H1 (cell line): ENCODE measurements at regions not wholly inside any gene's neighbourhood (a gene's known extent, or its start where the extent isn't known, plus 50 kb on each side); places are given as distances from the start of the nearest gene placed in this dataset.

Experiments
- ASH2L ChIP-seq: fragments of 200-600, 300-600 bp; sonication (generic); IDR thresholded peaks from one replicate; pipeline ENCODE4 v1.7.1; 2017; ENCODE audit warnings: low read length
- BCL11A ChIP-seq, 2 experiments: IDR thresholded peaks; one replicate each; pipeline ENCODE4 v1.6.1; 2011; ENCODE audit warnings: low read depth in 2 of 2, low read length in 2 of 2, mild to moderate bottlenecking in 2 of 2
- CHD2 ChIP-seq: IDR thresholded peaks from 2 replicates; pipeline ENCODE4 v1.6.1; 2012; ENCODE audit warnings: low read length, improper control_type of control experiment
- CTBP2 ChIP-seq: IDR thresholded peaks from 2 replicates; pipeline ENCODE4 v1.7.0; 2011; ENCODE audit warnings: borderline replicate concordance, mild to moderate bottlenecking, moderate library complexity, mixed read lengths, low read length; ENCODE audit not compliant: insufficient read depth, insufficient read length
- EZH2 ChIP-seq: fragments of 200-600 bp; sonication (generic); IDR thresholded peaks from 2 replicates; pipeline ENCODE4 v1.7.1; 2012; ENCODE audit warnings: low read depth, mild to moderate bottlenecking, moderate library complexity, low read length, inconsistent platforms; ENCODE audit not compliant: severe bottlenecking
- GTF2F1 ChIP-seq: IDR thresholded peaks from 2 replicates; pipeline ENCODE4 v1.6.1; 2012; ENCODE audit warnings: low read depth, low read length, improper control_type of control experiment, borderline replicate concordance
- HDAC2 ChIP-seq, 2 experiments: fragments of 300-600 bp in 1 of 2; sonication (generic) in 1 of 2; IDR thresholded peaks; 2 replicates each; pipeline ENCODE4 v1.6.1; 2011 to 2012; ENCODE audit warnings: low read depth in 2 of 2, low read length in 2 of 2, mild to moderate bottlenecking in 2 of 2, moderate library complexity in 2 of 2, borderline replicate concordance in 1 of 2, inconsistent platforms in 1 of 2
- HDAC6 ChIP-seq: IDR thresholded peaks from one replicate; pipeline ENCODE4 v1.7.1; 2012; ENCODE audit warnings: low read depth, mild to moderate bottlenecking, inconsistent platforms, low read length, moderate library complexity
- JUND ChIP-seq: IDR thresholded peaks from 2 replicates; pipeline ENCODE4 v1.6.1; 2011; ENCODE audit warnings: mild to moderate bottlenecking, improper control_type of control experiment, low read length
- KDM1A ChIP-seq: fragments of 200-600, 300-600 bp; sonication (generic); IDR thresholded peaks from 2 replicates; pipeline ENCODE4 v1.7.1; 2016; ENCODE audit warnings: mild to moderate bottlenecking, low read length, borderline replicate concordance
- KDM5A ChIP-seq: fragments of 200-600 bp; IDR thresholded peaks from 2 replicates; pipeline ENCODE4 v1.7.1; 2012; ENCODE audit warnings: mild to moderate bottlenecking, low read length, inconsistent platforms, mixed read lengths
- POLR2AphosphoS5 ChIP-seq: IDR thresholded peaks from 2 replicates; pipeline ENCODE4 v1.6.1; 2011; ENCODE audit warnings: low read depth, low read length
- RAD21 ChIP-seq, 2 experiments: IDR thresholded peaks in 1 of 2; conservative IDR thresholded peaks in 1 of 2; 2 replicates each; pipeline ENCODE4 v1.6.1; 2011; ENCODE audit warnings: low read depth in 2 of 2, low read length in 2 of 2, improper control_type of control experiment in 1 of 2, inconsistent platforms in 1 of 2, mild to moderate bottlenecking in 1 of 2, moderate library complexity in 1 of 2
- RXRA ChIP-seq: IDR thresholded peaks from 2 replicates; pipeline ENCODE4 v1.6.1; 2011; ENCODE audit warnings: low read depth, mild to moderate bottlenecking, low read length, moderate library complexity; ENCODE audit not compliant: insufficient read depth
- SAP30 ChIP-seq: fragments of 300-600 bp; sonication (generic); IDR thresholded peaks from 2 replicates; pipeline ENCODE4 v1.7.1; 2012; ENCODE audit warnings: low read length, moderate library complexity, mild to moderate bottlenecking, inconsistent platforms; ENCODE audit not compliant: insufficient read depth, insufficient replicate concordance
- SIRT6 ChIP-seq: IDR thresholded peaks from one replicate; pipeline ENCODE4 v1.7.1; 2012; ENCODE audit warnings: low read length, inconsistent platforms
- SIX5 ChIP-seq: IDR thresholded peaks from 2 replicates; pipeline ENCODE4 v1.6.1; 2011; ENCODE audit warnings: mild to moderate bottlenecking, low read depth, low read length
- TEAD4 ChIP-seq: IDR thresholded peaks from 2 replicates; pipeline ENCODE4 v1.6.1; 2012; ENCODE audit warnings: low read depth, low read length, inconsistent platforms, mixed read lengths
- YY1 ChIP-seq: IDR thresholded peaks from 2 replicates; pipeline ENCODE4 v1.6.1; 2011; ENCODE audit warnings: low read depth, mild to moderate bottlenecking, low read length
- ZNF274 ChIP-seq: IDR thresholded peaks from 2 replicates; pipeline ENCODE4 v1.7.0; 2012; ENCODE audit warnings: low read length, borderline replicate concordance; ENCODE audit errors: extremely low read depth
- TF ChIP-seq, protein P1 (sequence below): IDR thresholded peaks from 2 replicates; pipeline ENCODE4 v1.6.1; 2012; ENCODE audit warnings: inconsistent platforms
- TF ChIP-seq, protein P2 (sequence below): IDR thresholded peaks from 2 replicates; pipeline ENCODE4 v1.6.1; 2012; ENCODE audit warnings: inconsistent platforms

DNA sequence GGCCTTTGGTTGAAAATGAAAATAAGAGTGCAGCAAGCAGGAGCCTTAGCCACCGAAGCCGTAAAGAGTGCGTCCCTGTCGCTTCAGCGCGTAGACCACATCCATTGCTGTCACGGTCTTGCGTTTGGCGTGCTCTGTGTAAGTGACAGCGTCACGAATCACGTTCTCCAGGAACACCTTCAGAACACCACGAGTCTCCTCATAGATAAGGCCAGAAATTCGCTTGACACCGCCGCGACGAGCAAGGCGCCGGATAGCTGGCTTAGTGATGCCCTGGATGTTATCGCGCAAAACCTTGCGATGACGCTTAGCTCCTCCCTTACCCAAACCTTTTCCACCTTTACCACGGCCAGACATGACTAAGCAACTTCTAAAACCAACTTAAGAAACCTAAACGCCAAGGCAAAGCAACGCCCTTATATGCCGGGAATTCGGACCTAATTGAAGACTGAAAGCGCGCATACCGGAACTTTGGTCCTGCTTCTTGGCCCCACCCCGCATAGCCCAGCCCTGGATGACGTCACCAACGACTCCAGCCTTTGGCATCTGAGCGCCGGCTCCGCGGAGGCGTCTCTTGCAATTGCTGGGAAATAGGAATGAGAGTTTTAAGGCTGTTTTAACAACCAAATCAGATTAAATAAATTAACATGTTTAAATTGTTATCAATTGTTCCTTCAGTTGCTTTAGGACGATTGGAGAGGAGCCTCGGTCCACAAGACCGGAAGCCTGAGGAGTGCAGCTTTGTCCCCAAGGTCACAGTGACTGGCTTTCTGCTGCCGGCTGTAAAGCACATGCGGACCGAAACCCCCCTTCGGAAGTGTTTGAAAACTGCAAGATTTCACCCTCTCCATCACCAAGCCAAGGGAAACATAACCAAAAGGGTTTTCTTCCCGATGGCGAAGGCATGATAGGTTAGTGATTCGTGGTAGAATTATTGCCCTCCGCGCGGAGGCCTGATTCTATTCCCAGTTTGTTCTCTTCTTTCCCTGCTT is 79.6 kb upstream of the BTN3A2 start (continued):
- TF ChIP-seq RAD21 (IDR thresholded peaks at IDR 0.05 in 1 of 2, conservative IDR thresholded peaks at IDR 0.05 in 1 of 2; ENCODE audit: low read depth in 2 of 2, low read length in 2 of 2) = no peak
- peak in 1 of 2 experiments; percentile 92; a peak in 2 of 4 replicates for TF ChIP-seq HDAC2 (IDR thresholded peaks at IDR 0.05; ENCODE audit: borderline replicate concordance in 1 of 2, low read depth in 2 of 2, low read length in 2 of 2)
- TF ChIP-seq ZNF274 = no peak
- TF ChIP-seq, protein P1, sequence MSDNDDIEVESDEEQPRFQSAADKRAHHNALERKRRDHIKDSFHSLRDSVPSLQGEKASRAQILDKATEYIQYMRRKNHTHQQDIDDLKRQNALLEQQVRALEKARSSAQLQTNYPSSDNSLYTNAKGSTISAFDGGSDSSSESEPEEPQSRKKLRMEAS = peak; percentile 36
- no peak for TF ChIP-seq KDM1A
- peak; percentile 39 for TF ChIP-seq ASH2L
- TF ChIP-seq YY1 = 0 out of 2 replicates have a peak, but pooled peaks have one; percentile 4
- peak; percentile 97 for TF ChIP-seq TEAD4
- no peak for TF ChIP-seq CTBP2
- 0 out of 2 replicates have a peak, but pooled peaks have one; percentile 71 for TF ChIP-seq RXRA
- TF ChIP-seq HDAC6 = no peak
- peak; percentile 80 for TF ChIP-seq CHD2
- peak; percentile 22 for TF ChIP-seq SIRT6
- no peak for TF ChIP-seq KDM5A
- TF ChIP-seq SIX5 = no peak
- TF ChIP-seq, protein P2, sequence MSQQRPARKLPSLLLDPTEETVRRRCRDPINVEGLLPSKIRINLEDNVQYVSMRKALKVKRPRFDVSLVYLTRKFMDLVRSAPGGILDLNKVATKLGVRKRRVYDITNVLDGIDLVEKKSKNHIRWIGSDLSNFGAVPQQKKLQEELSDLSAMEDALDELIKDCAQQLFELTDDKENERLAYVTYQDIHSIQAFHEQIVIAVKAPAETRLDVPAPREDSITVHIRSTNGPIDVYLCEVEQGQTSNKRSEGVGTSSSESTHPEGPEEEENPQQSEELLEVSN = no peak
- peak; percentile 96 for TF ChIP-seq GTF2F1
- peak; percentile 80 for TF ChIP-seq SAP30
- TF ChIP-seq EZH2 = no peak
- TF ChIP-seq BCL11A (IDR thresholded peaks at IDR 0.05; ENCODE audit: low read depth in 2 of 2, low read length in 2 of 2) = no peak
- peak; percentile 99 for TF ChIP-seq JUND
- peak; percentile 100 for TF ChIP-seq POLR2AphosphoS5
